ENCODE measurements at regions not wholly inside any gene's neighbourhood (a gene's known extent, or its start where the extent isn't known, plus 50 kb on each side); places are given as distances from the start of the nearest gene placed in this dataset.

DNA sequence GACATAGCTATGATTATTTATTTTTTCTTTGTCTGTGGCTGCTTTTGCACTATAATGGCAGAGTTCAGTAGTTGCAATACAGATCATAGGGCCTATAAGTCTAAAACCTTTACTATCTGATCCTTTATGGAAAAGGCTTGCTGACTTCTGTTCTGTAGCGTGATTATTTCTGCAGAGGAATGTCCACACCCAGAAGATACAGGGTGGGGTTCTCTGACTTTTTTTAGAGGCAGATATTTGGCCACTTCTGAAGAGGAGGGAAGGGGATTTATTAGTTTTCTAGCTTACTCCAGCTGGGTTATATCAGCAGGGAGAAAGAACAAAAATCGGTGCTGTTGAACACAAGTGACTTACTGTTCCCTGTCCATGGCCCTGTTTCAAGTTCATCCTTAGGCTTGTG is 97.6 kb downstream of the RPE65 start:
- TF ChIP-seq, protein P1, sequence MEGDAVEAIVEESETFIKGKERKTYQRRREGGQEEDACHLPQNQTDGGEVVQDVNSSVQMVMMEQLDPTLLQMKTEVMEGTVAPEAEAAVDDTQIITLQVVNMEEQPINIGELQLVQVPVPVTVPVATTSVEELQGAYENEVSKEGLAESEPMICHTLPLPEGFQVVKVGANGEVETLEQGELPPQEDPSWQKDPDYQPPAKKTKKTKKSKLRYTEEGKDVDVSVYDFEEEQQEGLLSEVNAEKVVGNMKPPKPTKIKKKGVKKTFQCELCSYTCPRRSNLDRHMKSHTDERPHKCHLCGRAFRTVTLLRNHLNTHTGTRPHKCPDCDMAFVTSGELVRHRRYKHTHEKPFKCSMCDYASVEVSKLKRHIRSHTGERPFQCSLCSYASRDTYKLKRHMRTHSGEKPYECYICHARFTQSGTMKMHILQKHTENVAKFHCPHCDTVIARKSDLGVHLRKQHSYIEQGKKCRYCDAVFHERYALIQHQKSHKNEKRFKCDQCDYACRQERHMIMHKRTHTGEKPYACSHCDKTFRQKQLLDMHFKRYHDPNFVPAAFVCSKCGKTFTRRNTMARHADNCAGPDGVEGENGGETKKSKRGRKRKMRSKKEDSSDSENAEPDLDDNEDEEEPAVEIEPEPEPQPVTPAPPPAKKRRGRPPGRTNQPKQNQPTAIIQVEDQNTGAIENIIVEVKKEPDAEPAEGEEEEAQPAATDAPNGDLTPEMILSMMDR (IDR thresholded peaks at IDR 0.05): no peak

DNA sequence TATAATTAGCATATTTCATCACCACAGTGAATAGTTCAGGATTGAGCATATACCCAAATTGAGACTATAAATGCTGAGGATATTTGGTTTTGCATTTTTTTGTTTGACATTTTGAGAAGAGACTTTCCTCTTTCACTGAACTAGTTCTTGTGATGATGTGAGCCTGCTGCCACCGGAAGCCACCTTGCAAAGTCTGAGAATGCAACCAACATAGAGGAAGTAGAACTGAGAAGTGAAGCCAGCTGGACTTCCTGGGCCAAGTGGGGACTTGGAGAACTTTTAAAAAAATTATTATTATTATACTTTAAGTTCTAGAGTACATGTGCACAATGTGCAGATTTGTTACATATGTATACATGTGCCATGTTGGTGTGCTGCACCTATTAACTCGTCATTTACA is 102.3 kb downstream of the RPE65 start:
- TF ChIP-seq, protein P1 (IDR thresholded peaks at IDR 0.05): no peak

DNA sequence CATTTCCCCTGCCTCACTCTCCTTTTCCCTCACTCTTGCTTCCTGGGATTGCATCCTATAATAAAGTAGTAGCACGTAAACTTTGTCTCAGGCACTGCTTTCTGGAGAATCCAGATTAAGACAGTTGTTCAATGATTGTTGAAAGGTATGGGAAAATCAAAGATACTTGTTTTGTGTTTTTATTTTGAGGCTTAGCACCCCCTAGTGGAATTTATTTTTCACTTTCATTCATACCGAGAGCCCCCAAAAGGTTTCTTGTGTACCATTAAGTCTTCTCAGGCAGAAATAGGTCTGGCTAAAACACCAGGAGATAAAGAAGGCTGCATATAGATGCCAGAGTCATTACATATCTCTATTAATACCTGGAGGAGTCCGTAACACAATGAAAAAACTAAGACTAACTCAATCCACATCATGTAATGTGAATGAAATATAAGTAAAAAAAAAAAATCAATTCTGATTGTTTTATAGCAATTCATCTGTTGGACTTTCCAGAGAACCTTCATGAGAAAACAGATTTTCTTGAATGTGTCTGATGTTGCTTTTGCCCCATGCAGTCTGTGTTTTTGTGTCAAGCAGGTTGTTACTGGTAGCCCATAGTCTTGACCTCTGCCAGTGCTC is 103.5 kb downstream of the RPE65 start:
- TF ChIP-seq, protein P1 (IDR thresholded peaks at IDR 0.05): peak; percentile 62

DNA sequence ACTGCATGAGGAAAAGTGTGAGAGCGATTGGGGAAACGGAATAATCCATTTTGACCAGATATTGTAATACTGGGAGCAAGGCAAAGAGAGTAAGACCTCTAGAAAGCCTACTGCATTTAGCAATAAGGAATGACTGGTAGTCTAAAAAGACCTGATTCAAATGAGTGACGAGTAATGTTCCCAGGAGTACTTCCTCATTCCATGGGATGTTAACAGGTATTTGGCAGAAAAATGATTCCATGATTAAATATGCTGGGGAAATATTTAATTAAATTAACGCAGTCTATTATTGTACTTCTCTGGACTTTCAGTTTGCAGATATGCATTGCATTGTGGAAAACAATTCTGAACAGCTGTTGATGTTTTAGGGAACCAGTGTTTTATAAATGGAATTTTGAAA is 105.5 kb downstream of the RPE65 start:
- TF ChIP-seq, protein P1 (IDR thresholded peaks at IDR 0.05): no peak

DNA sequence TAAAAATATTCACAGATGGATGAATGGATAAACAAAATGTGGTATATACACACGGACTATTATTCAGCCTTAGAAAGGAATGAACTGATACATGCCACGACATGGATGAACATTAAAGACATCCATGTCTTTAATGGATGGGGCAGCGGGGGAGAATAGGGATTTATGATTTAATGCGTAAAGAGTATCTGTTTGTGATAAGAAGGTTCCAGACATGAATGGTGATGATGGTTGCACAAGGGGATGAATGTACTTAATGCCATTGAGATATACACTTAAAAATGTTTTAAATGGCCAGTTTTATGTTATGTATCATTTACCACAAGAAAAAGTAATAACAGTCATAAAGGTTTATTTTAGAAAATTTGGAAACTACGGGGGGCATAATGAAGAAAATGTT is 108.6 kb upstream of the WLS start:
- TF ChIP-seq, protein P1 (IDR thresholded peaks at IDR 0.05): no peak

DNA sequence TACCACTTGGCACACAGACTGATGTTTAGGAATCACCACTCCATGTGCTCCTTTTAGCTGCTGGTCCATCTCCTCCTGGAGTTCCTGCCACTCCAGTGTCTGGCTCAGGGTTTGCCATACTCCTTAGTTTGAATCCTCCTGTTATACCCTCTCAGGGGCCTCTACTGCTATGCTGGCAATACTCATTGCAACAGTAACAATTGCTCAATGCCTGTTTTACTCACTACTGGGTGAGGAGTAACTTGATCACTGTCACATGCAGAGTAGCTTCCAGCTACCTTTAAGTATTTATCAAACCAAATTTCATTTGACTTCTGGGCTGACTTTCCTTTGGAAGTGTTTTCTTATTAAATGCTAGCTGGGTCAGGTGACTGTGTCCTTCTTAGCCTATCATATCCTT is 107.2 kb upstream of the WLS start:
- TF ChIP-seq, protein P1 (IDR thresholded peaks at IDR 0.05): no peak

DNA sequence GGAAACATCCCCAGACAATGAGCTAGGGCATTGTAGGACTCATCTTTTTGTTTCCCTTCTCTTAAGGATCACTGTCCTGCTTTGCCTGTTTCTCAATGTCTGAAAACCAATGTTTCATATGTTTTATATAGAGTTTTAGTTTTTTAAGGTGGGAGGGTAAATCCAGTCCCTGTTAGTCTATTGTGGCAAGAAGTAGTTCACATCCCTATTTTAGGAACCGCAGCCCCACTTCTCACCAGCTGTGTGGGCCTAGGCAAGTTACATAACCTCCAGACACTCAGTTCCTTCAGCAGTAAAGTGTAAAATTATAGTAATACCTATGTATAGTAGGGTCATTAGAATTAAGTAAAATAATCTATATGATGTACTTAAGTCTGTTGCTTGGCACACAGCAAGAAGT is 105.8 kb upstream of the WLS start:
- TF ChIP-seq, protein P1 (IDR thresholded peaks at IDR 0.05): no peak

DNA sequence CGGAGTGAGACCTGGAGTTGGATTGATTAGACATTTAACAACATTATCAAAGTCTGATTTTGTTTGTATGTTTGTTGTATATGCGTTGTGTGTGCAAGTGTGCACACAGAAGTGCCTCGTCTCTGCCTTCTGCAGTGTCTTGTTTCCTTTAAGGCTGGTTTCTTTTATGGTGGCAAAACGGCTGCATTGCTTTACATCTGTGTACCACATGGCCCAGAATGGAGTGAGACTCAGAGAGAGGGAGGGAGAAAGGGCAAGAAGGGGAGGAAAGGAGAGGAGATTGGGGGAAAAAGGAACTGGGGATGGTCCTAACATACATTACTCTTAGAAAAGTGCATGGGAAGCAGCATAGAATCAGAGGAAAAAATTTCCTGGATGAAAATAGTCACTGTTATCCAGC is 99.7 kb upstream of the WLS start:
- TF ChIP-seq, protein P1 (IDR thresholded peaks at IDR 0.05): no peak
